NB4 (cell line): ENCODE measurements at regions not wholly inside any gene's neighbourhood (a gene's known extent, or its start where the extent isn't known, plus 50 kb on each side); places are given as distances from the start of the nearest gene placed in this dataset.

ENCODE experiments used
- DNase-seq: peaks from one replicate; pipeline ENCODE4 v3.0.0; 2010; ENCODE audit warnings: low read depth
- H3K4me3 ChIP-seq: one replicate; pipeline ENCODE4 v1.5.1; 2011; ENCODE audit warnings: mild to moderate bottlenecking, low read depth, low read length, moderate library complexity
- CTCF ChIP-seq: IDR thresholded peaks from one replicate; pipeline ENCODE4 v1.5.1; 2012; ENCODE audit warnings: low read depth, low read length
- MAX ChIP-seq: IDR thresholded peaks from 2 replicates; pipeline ENCODE4 v1.6.1; 2011; ENCODE audit warnings: low read depth, low read length
- MYC ChIP-seq: IDR thresholded peaks from 2 replicates; pipeline ENCODE4 v1.6.1; 2011; ENCODE audit warnings: low read depth, low read length
- POLR2A ChIP-seq: IDR thresholded peaks from 2 replicates; pipeline ENCODE4 v1.6.1; 2011; ENCODE audit warnings: mild to moderate bottlenecking; ENCODE audit not compliant: insufficient read length; ENCODE audit errors: extremely low read depth

- H3K4me3 ChIP-seq = no peak overlapping the region
- no peak for TF ChIP-seq CTCF
- TF ChIP-seq POLR2A = no peak
- TF ChIP-seq MYC = no peak
- TF ChIP-seq MAX = no peak
- DNase-seq = no peak
Observed at GRCh38 chr2:14720739-14721138, 88.2 kb downstream of the LRATD1 start.

- TF ChIP-seq CTCF = no peak
- TF ChIP-seq MYC = no peak
- TF ChIP-seq POLR2A = no peak
- no peak for TF ChIP-seq MAX
- DNase-seq = no peak
- H3K4me3 ChIP-seq = no peak overlapping the region
Observed at GRCh38 chr2:14722904-14723570, 90.5 kb downstream of the LRATD1 start.

- no peak for DNase-seq
- TF ChIP-seq MYC (no peak), MAX (no peak), POLR2A (no peak)
- H3K4me3 ChIP-seq = no peak overlapping the region
Observed at GRCh38 chr2:14723684-14724083, 91.2 kb downstream of the LRATD1 start.

GRCh38 chr2:14735696-14736095 is 103.2 kb downstream of the LRATD1 start:
- no peak overlapping the region for H3K4me3 ChIP-seq
- no peak for DNase-seq
- TF ChIP-seq MAX (no peak), CTCF (no peak), MYC (no peak), POLR2A (no peak)

- no peak for DNase-seq
- H3K4me3 ChIP-seq = no peak overlapping the region
- TF ChIP-seq CTCF (no peak), MAX (no peak), POLR2A (no peak), MYC (no peak)
Observed at GRCh38 chr2:14737201-14737600, 104.7 kb downstream of the LRATD1 start.

- TF ChIP-seq MAX = no peak
- TF ChIP-seq CTCF = no peak
- DNase-seq = no peak
- H3K4me3 ChIP-seq = no peak overlapping the region
Observed at GRCh38 chr2:14743861-14744260, 111.3 kb downstream of the LRATD1 start.
